ENCODE measurements at regions not wholly inside any gene's neighbourhood (a gene's known extent, or its start where the extent isn't known, plus 50 kb on each side); places are given as distances from the start of the nearest gene placed in this dataset.

DNA sequence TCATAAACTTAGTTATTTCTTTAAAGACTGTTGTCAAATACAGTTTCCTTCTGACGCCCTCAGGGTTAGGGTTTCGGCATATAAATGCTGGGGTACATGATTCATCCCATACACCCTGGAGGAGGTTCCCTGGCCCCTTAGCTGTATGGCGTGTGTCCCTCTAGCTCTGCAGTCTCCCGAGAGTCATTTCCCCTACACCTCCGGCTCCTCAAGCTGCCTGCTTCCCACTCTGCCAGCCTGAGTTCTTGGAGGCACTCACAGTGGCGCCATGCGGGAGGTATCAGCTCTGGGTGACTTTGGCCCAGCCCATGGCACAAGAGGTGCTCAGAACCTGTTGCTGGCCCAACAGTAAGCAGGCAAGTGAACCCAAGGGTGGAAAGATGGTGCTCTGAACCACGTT, 70.2 kb upstream of the TRPM1 start:
- DNase-seq (ENCODE audit: low spot score in 2 of 2): no peak
- Histone ChIP-seq H3K4me3 (no peak overlapping the region), H3K27me3 (no peaks in the 10 kb centered on the region), H3K4me1 (no peaks in the 10 kb centered on the region), H3K27ac (no peak overlapping the region), H3K9me3 (no peaks in the 10 kb centered on the region), H3K36me3 (no peaks in the 10 kb centered on the region)
- intact Hi-C loops (cut with DNase I): no loop called here
- TF ChIP-seq CTCF (IDR thresholded peaks at IDR 0.05): no peak

- Histone ChIP-seq H3K9me3 (no peaks in the 10 kb centered on the region), H3K4me1 (no peaks in the 10 kb centered on the region), H3K27me3 (no peaks in the 10 kb centered on the region), H3K4me3 (no peak overlapping the region), H3K36me3 (no peaks in the 10 kb centered on the region), H3K27ac (no peak overlapping the region)
- no peak for TF ChIP-seq CTCF (IDR thresholded peaks at IDR 0.05)
- intact Hi-C loops (cut with DNase I): no loop called here
- DNase-seq (ENCODE audit: low spot score in 2 of 2): no peak
Observed at GRCh38 chr15:31172606-31173005, 71.1 kb upstream of the TRPM1 start.

- Histone ChIP-seq H3K36me3 (no peaks in the 10 kb centered on the region), H3K4me3 (no peak overlapping the region), H3K9me3 (no peaks in the 10 kb centered on the region), H3K4me1 (no peaks in the 10 kb centered on the region), H3K27ac (no peak overlapping the region), H3K27me3 (no peaks in the 10 kb centered on the region)
- intact Hi-C loops (cut with DNase I): no loop called here
- no peak for TF ChIP-seq CTCF (IDR thresholded peaks at IDR 0.05)
- DNase-seq (ENCODE audit: low spot score in 2 of 2): no peak
Observed at GRCh38 chr15:31173790-31174450, 72.4 kb upstream of the TRPM1 start.

DNA sequence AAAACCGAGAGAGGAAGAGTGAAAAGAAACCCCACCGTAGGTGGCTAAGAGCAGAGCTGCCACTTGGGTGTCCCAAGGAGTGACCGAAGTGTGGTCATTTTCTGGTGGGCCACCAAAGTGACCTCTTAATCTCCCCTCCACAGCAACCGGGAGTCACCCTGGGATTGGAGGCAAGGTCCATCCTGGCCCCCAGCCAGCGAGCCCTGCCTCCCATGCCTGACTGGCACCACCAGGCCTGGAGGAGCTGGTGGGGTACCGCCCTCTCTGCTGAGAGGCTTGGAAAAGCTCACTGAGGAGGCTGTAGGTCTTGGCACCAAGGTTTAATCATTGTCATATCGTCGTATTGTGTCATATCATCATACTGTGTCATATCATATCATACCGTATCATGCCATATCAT, 74.0 kb upstream of the TRPM1 start:
- no peaks in the 10 kb centered on the region for H3K36me3 ChIP-seq
- no peak for TF ChIP-seq CTCF (IDR thresholded peaks at IDR 0.05)
- no peak for DNase-seq (ENCODE audit: low spot score in 2 of 2)

DNA sequence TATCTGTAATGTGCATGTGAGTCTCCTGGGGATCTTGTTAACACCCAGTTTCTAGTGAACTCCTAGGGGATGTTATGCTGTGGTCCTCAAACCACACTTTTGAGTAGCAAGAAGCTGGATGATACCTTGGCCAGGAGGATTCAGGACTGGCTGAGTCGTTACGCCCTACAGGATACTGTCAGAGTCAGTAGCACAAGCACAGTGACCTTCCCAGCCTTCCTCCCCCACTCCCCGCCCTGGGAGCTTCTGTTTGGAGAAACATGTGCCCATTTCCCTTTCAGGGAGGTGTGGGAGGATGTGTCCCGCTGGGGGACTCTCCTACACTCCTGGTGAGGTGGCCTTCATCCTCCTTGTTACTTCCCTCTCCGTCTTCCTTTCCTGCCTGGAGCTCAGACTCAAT, 76.4 kb upstream of the TRPM1 start:
- H3K4me1 ChIP-seq: no peaks in the 10 kb centered on the region
- no peaks in the 10 kb centered on the region for H3K27me3 ChIP-seq
- no peak for DNase-seq (ENCODE audit: low spot score in 2 of 2)
- no peaks in the 10 kb centered on the region for H3K36me3 ChIP-seq
- H3K4me3 ChIP-seq: no peak overlapping the region
- H3K9me3 ChIP-seq: peaks cover 8 to 18% of the 10 kb centered on the region in 2 donors
- TF ChIP-seq CTCF (IDR thresholded peaks at IDR 0.05): no peak
- no peak overlapping the region for H3K27ac ChIP-seq
- intact Hi-C loops (cut with DNase I): no loop called here

More for the DNA sequence above, 74.0 kb upstream of the TRPM1 start:
- no peaks in the 10 kb centered on the region for H3K27me3 ChIP-seq
- intact Hi-C loops (cut with DNase I): no loop called here
- H3K4me3 ChIP-seq: no peak overlapping the region
- no peaks in the 10 kb centered on the region for H3K4me1 ChIP-seq
- peaks cover 4 to 9% of the 10 kb centered on the region in 2 donors for H3K9me3 ChIP-seq
- H3K27ac ChIP-seq: no peak overlapping the region

- no peak for TF ChIP-seq CTCF (IDR thresholded peaks at IDR 0.05)
- no peaks in the 10 kb centered on the region for H3K27me3 ChIP-seq
- H3K4me3 ChIP-seq: no peak overlapping the region
- no peak overlapping the region for H3K27ac ChIP-seq
- intact Hi-C loops (cut with DNase I): no loop called here
- no peaks in the 10 kb centered on the region for H3K36me3 ChIP-seq
- no peak for DNase-seq (ENCODE audit: low spot score in 2 of 2)
- H3K9me3 ChIP-seq: peaks cover 8 to 18% of the 10 kb centered on the region in 2 donors
- H3K4me1 ChIP-seq: no peaks in the 10 kb centered on the region
Observed at GRCh38 chr15:31178705-31179104, 77.2 kb upstream of the TRPM1 start.

Data from ascending aorta (tissue), 2 donors.